ENCODE measurements at regions not wholly inside any gene's neighbourhood (a gene's known extent, or its start where the extent isn't known, plus 50 kb on each side); places are given as distances from the start of the nearest gene placed in this dataset.

DNA sequence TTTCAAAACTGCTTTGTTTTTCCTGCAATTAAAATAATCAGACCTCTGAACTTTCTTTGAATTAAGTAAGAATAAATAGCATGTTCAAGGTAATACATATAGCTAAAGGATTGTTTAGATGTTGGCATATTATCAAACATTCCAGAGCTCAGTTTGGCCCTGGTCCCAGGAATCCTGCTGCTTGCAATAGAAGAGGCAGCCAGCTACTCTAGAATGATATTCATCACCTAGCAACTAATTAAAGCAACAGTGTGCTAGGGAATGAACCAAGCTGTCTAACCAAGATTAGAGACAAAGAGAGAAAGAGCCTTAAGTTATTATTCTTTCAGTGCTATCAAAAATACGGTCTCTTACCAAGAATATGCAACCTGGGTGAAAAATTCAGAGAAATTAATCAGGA lies 460.9 kb downstream of the GABRG1 start:
- intact Hi-C loops (cut with DNase I): no loop called here
- ATAC-seq: no peak
- DNase-seq (ENCODE audit: low spot score): no peak

DNA sequence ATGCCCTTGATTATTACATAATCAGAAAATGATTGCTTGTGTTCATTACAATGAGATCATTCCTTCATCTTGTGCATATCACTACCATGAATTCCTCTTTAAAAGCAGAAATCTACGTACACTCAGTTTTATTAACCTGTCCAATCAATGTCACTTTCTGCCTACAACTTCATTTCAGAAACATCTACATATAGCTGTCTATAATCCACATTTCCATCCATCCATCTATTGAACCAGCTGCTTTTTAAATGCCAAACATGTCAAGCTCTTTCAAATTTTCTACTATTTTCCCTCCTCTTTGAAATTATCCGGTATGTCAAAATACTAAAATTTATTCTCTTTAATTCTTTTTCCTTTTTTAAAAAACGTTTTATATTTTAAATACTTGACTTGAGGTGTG lies 462.0 kb downstream of the GABRG1 start:
- ATAC-seq: no peak

DNA sequence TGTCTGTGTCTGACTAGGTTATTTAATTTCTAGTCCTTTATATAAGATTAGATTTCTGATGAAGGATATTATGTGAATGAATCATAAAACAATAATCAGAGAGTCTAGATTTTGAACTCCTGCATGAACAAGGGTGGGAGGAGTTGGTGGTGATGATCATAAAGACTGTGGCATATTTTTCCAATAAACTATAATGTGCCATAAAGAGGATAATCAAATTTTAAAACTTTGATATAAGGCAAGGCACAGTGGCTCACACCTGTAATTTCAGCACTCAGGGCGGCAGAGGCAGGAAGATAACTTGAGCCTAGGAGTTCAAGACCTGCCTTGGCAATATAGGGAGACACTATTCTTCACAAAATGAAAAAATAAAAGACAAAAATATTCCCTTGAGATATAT lies 473.3 kb downstream of the GABRG1 start:
- DNase-seq (ENCODE audit: low spot score) (no peak), ATAC-seq (no peak)
- intact Hi-C loops (cut with DNase I): no loop called here

More for the DNA sequence above, 462.0 kb downstream of the GABRG1 start:
- intact Hi-C loops (cut with DNase I): no loop called here
- no peak for DNase-seq (ENCODE audit: low spot score)

DNA sequence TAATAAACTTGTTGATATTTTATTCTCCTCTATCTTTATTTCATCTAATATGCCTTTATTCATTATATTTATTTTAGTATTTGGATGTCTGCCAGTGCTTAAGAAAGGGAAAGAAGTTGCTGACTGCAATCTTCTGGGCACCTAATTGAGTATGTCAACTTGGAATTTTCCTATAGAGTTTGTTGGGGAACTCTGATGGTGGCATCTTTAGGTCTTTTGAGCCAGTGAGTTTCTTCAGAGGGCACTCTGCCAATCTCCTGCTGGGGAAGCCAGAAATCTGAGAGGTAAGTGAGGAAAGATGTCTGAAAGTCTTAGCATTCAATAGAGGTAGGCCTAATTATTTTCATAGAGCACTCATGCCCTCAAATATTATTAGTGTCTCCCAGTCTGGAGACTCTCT lies 475.0 kb downstream of the GABRG1 start:
- ATAC-seq (no peak), DNase-seq (ENCODE audit: low spot score) (no peak)
- intact Hi-C loops (cut with DNase I): no loop called here

- DNase-seq (ENCODE audit: low spot score) (no peak), ATAC-seq (no peak)
- intact Hi-C loops (cut with DNase I): no loop called here
These were observed 476.0 kb downstream of the GABRG1 start for GRCh38 chr4:45647823-45648222.

- intact Hi-C loops (cut with DNase I): no loop called here
- DNase-seq (ENCODE audit: low spot score) (no peak), ATAC-seq (no peak)
These were observed 476.8 kb downstream of the GABRG1 start for GRCh38 chr4:45646885-45647590.

DNA sequence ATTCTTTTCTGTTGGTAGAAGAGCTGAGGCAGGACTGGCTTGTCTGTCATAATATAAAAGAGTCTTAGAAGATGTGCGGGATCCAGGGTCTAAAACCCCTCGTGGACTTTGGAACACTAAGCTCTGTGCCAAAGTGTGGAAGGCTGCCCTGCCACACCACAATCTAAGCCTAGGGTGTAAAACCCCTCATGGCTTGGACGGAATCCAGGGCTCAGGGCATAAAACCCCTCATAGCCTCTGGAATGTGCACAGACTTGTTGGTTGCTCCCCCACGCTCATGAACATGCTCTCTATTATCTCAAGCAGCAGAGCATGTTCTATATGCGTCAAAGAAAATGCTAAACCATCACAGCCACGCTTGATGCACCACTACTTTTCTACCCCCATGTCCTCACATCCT lies 483.6 kb downstream of the GABRG1 start:
- intact Hi-C loops (cut with DNase I): loop anchor here (5.0 kb wide), 1 partner anchor 513 kb away; no protein-coding TSS in a partner anchor
- DNase-seq (ENCODE audit: low spot score) (no peak), ATAC-seq (no peak)

- no peak for DNase-seq (ENCODE audit: low spot score)
- no peak for ATAC-seq
- intact Hi-C loops (cut with DNase I): no loop called here
These were observed 485.2 kb downstream of the GABRG1 start for GRCh38 chr4:45638641-45639040.

- intact Hi-C loops (cut with DNase I): no loop called here
- DNase-seq (ENCODE audit: low spot score) (no peak), ATAC-seq (no peak)
These were observed 487.7 kb downstream of the GABRG1 start for GRCh38 chr4:45636175-45636574.

- no peak for ATAC-seq
- intact Hi-C loops (cut with DNase I): no loop called here
- no peak for DNase-seq (ENCODE audit: low spot score)
These were observed 494.1 kb downstream of the GABRG1 start for GRCh38 chr4:45629717-45630116.

DNA sequence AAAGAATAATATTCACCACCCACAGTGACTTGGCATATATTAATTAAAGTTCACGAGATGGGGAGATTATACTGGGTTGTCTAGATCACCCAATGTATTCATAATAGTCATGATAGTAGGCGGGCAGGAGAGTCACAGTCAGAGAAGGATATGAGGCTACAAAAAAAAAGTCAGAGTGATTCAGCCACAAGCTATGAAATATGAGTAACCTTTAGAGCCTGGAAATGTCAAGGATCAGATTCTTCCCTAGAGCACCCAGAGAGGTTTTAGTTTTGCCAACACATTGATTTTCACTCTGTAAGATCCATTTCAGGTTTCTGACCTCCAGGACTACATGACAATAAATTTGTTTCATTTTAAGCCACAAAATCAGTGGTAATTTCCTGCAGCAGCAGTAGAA lies 501.9 kb downstream of the GABRG1 start:
- no peak for DNase-seq (ENCODE audit: low spot score)
- intact Hi-C loops (cut with DNase I): no loop called here
- ATAC-seq: no peak

GRCh38 chr4:45620808-45621207 lies 503.0 kb downstream of the GABRG1 start:
- intact Hi-C loops (cut with DNase I): no loop called here
- ATAC-seq: no peak
- no peak for DNase-seq (ENCODE audit: low spot score)

DNA sequence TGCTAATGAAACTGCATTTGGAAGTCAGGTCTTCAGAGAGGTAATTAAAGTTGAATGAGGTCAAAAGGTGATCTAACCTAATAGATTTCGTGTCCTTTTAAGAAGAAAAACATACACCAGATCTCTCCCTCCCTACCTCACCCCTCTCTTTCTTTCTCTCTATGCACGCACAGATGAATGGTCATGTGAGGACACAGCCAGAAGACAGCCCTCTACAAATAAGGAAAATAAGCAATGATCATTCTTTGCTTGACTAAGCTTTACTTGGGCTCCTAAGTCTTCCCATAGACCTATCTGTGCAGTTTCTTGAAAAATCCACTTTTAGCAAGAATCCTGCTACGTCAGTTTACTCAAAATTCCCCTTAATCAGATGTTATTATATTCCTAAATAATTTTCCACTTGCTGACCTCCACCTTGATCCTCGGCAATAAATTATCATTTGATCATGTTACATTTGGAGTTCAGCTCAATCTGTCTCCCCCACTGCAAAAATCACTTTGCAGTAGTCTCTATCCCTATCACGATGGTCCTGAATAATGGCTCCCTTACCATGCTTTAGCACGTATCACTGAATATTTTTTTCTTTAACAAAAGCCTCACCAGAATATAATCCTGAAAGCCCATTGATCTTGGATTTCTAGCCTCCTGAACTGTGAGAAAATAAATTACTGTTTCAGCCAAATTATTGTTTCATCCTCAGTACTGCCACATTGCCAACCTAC lies 527.3 kb downstream of the GABRG1 start:
- DNase-seq (ENCODE audit: low spot score) (no peak), ATAC-seq (no peak)
- intact Hi-C loops (cut with DNase I): no loop called here

DNA sequence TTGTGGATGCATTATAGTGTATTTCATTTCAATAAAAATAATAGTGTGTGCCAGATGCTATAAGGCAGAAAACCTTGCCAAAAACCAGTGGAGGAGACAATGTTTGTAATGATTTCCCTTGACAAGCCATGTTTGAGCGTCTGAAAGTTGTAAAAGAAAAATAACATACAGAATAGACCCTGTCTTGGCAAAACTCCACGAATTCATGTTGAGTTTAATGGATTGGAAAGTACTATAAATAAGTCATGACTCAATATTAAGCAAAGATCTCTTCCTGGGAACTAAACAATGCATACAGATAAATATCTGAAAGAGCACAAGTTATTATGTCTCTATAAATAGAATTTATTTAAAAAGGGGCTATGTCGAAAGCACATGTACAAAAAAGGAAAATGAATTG lies 543.5 kb downstream of the GABRG1 start:
- DNase-seq (ENCODE audit: low spot score) (no peak), ATAC-seq (no peak)
- intact Hi-C loops (cut with DNase I): no loop called here

DNA sequence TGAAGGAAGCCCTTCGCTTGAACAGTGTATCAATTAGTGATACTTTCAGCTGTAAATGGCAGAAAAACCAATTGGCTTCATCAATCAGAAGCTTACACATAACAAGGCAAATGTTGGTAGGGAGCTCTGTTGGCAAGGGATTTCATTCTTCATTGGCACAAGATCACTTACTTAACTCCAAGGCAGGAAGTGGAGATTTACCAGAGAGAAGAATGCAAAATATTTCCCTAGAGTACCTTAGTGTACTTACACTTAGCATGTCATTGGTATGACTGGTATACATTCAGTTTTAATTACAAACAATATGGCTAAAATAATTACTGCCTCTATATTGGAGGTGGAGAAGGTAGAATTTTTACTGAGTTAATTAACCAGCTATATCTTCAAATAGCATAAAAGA lies 545.0 kb downstream of the GABRG1 start:
- ATAC-seq (no peak), DNase-seq (ENCODE audit: low spot score) (no peak)
- intact Hi-C loops (cut with DNase I): no loop called here

DNA sequence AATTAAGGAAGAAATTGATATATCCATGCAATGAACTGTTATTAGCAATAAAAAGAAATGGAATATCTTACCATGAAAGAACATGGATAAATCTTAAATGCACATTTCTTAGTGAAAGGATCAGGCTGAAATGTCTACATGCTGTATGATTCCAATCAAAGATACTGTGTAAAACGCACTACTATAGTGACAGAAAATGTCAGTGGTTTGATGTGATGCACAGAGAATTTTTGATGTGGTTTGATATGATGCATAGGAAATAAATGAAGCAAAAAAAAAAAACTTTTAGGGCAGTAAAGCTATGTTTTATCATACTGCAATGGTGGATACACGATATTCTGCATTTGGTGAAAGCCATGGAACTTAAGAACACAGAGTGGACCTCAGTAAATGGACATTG lies 547.6 kb downstream of the GABRG1 start:
- ATAC-seq (no peak), DNase-seq (ENCODE audit: low spot score) (no peak)
- intact Hi-C loops (cut with DNase I): no loop called here

- DNase-seq (ENCODE audit: low spot score) (no peak), ATAC-seq (no peak)
- intact Hi-C loops (cut with DNase I): no loop called here
These were observed 554.2 kb downstream of the GABRG1 start for GRCh38 chr4:45569619-45570018.

GRCh38 chr4:45568694-45569093 lies 555.2 kb downstream of the GABRG1 start:
- ATAC-seq (no peak), DNase-seq (ENCODE audit: low spot score) (no peak)
- intact Hi-C loops (cut with DNase I): no loop called here

GRCh38 chr4:45566896-45567603 lies 556.8 kb downstream of the GABRG1 start:
- ATAC-seq (no peak), DNase-seq (ENCODE audit: low spot score) (no peak)
- intact Hi-C loops (cut with DNase I): no loop called here

DNA sequence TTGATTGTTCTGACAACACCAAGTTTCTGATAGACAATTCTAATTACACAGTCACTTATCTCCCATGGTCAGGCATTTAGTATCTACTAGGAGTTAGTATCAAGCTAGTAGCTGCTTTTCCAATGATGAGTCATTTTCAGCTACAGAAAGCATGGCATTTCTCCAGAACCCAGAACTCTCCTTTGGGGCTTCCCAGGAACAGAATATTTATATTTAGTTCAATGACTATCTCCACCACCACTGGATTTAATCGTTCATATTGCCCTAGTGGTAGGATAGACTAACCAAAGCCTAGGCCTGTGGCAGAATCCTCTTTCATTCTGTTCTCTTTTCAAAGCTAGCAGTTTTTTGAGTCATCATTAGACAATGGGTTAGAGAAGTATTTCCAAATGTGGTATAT lies 569.4 kb downstream of the GABRG1 start:
- intact Hi-C loops (cut with DNase I): no loop called here
- DNase-seq (ENCODE audit: low spot score): no peak
- ATAC-seq: no peak

Measured in sciatic nerve (tissue), 2 donors.